ENCODE measurements at regions not wholly inside any gene's neighbourhood (a gene's known extent, or its start where the extent isn't known, plus 50 kb on each side); places are given as distances from the start of the nearest gene placed in this dataset.

DNA sequence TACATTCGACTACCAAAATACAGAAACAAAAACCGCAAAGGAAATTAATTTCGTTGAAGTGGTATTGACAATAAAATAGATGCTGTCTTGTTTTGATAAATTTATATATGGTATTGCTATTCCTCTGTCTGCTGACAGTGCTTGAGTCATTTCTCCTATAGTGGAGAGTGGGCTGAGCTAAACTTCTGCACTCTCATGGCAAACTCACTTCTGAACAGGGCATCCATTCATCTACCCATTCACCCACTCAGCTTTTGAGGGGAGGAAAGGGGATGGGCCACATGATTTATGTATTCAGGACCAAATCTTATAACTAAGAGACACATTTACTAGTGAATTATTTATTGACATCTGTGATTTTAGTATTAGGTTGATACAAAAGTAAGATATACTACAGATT, 137.6 kb upstream of the PLXNA4 start:
- ChIA-PET CTCF (interaction anchor here (1.2 to 2.4 kb wide), 2 partner anchors 9 to 12 kb away, joined by 3 to 12 read pairs; no protein-coding TSS in a partner anchor), POLR2A (no interaction called here)
- Histone ChIP-seq H3K4me1 (no peaks in the 10 kb centered on the region), H3K9me3 (peaks cover 1% of the 10 kb centered on the region; the same call in 2 of the 3 replicates), H3K4me2 (no peak overlapping the region), H3K27ac (no peak overlapping the region), H3K4me3 (no peak overlapping the region)
- TF ChIP-seq PBX3 (IDR thresholded peaks at IDR 0.05) (no peak), MAZ (IDR thresholded peaks at IDR 0.05; ENCODE audit: borderline replicate concordance, low read depth, low read length) (no peak), GATA3 (IDR thresholded peaks at IDR 0.05; ENCODE audit: borderline replicate concordance) (no peak), BHLHE40 (IDR thresholded peaks at IDR 0.05; ENCODE audit: low read depth, low read length) (no peak), FOXS1 (CRISPR knock-in tag; IDR thresholded peaks at IDR 0.05) (no peak), ZNF302 (CRISPR knock-in tag; IDR thresholded peaks at IDR 0.05) (no peak), ELK1 (IDR thresholded peaks at IDR 0.05; ENCODE audit: low read depth, low read length) (no peak), NFE2L2 (conservative IDR thresholded peaks at IDR 0.05; ENCODE audit: low read length) (no peak), SREBF2 (IDR thresholded peaks at IDR 0.05) (no peak), USF2 (IDR thresholded peaks at IDR 0.05) (no peak), E2F6 (IDR thresholded peaks at IDR 0.05; ENCODE audit: borderline replicate concordance, low read depth) (no peak), MYC (IDR thresholded peaks at IDR 0.05; ENCODE audit: borderline replicate concordance, low read length) (no peak), HDAC2 (IDR thresholded peaks at IDR 0.05) (no peak), EP300 (IDR thresholded peaks at IDR 0.05) (no peak), EHF (CRISPR knock-in tag; IDR thresholded peaks at IDR 0.05) (no peak), NR3C1 (IDR thresholded peaks at IDR 0.05) (no peak), TP53 (CRISPR knock-in tag; IDR thresholded peaks at IDR 0.05) (no peak), HMGXB4 (CRISPR knock-in tag; IDR thresholded peaks at IDR 0.05; ENCODE audit: borderline replicate concordance) (no peak)
- FAIRE-seq (no peak), ATAC-seq (no peak), DNase-seq (ENCODE audit: low read depth in 1 of 2, low spot score in 1 of 2) (no peak)
- 72% methylated on average over 3 of the region's 3 CpGs for WGBS (ENCODE audit: missing lambda C conversion rate)

DNA sequence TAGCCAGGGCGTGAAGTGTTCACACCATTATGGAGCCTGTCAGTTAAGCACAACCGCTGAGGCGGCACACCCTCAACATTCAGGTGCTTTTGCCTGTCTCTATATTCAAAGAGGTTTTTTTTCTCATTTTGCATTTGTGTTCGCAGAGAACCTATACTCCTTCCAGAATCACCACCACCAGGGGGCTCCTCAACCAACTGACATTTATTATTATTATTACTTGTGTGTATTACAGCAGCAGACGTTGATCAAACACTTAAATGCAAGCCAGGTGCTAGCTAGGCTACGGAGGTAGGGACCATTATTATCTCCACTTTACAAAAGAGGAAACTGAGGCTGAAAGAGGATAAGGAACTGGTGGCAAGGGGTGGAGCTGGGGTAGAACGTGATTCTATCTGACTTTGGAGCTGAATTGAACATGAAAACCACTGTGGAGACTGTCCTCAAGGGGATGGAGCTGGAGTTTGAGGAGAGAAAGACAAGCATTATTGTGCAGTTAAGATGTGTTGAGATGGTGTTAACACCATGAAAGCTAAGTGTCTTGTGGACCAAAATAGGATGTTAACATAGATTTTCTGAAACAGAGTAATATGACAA, 133.8 kb upstream of the PLXNA4 start:
- peak in 1 of 2 experiments; percentile 71; a peak in 3 of 6 replicates for ATAC-seq
- Histone ChIP-seq H3K27ac (no peak overlapping the region), H3K9me3 (no peaks in the 10 kb centered on the region), H3K4me2 (no peak overlapping the region), H3K4me1 (no peaks in the 10 kb centered on the region), H3K4me3 (no peak overlapping the region)
- no peak for FAIRE-seq
- TF ChIP-seq CTCF (IDR thresholded peaks at IDR 0.05), result peak; percentile 57
- no peak for TF ChIP-seq KDM5A (IDR thresholded peaks at IDR 0.05)
- peak; percentile 64 for TF ChIP-seq SMC3 (IDR thresholded peaks at IDR 0.05)
- TF ChIP-seq RAD21 (conservative IDR thresholded peaks at IDR 0.05 in 1 of 2, IDR thresholded peaks at IDR 0.05 in 1 of 2), result peak; percentile 55 to 56
- no peak for TF ChIP-seq JUN (IDR thresholded peaks at IDR 0.05)
- WGBS (ENCODE audit: missing lambda C conversion rate), result 24% methylated on average over 7 of the region's 7 CpGs
- ChIA-PET POLR2A (no interaction called here), CTCF (interaction anchor here (0.6 to 1.7 kb wide), 14 partner anchors 8 to 1302 kb away, joined by 3 to 11 read pairs (median 3); no protein-coding TSS in a partner anchor)
- peak in 1 of 2 experiments; percentile 25 for DNase-seq (ENCODE audit: low read depth in 1 of 2, low spot score in 1 of 2)

Measured in A549 (cell line).